BE2C (cell line): ENCODE measurements at regions not wholly inside any gene's neighbourhood (a gene's known extent, or its start where the extent isn't known, plus 50 kb on each side); places are given as distances from the start of the nearest gene placed in this dataset.

Experiments used
- DNase-seq: peaks from one replicate; pipeline ENCODE4 v3.0.0-alpha.2; 2020
- H3K27me3 ChIP-seq: fragments of 250-450 bp; sonication (Bioruptor Pico); 2 replicates; pipeline ENCODE4 v1.5.1; 2020; ENCODE audit warnings: mild to moderate bottlenecking
- H3K36me3 ChIP-seq: fragments of 250-450 bp; sonication (Bioruptor Pico); 2 replicates; pipeline ENCODE4 v1.5.1; 2020; ENCODE audit warnings: mild to moderate bottlenecking
- H3K4me1 ChIP-seq: fragments of 250-450 bp; sonication (Bioruptor Pico); 2 replicates; pipeline ENCODE4 v1.5.1; 2020
- H3K4me3 ChIP-seq: 2 replicates; pipeline ENCODE4 v1.5.1; 2011; ENCODE audit warnings: low read depth, low read length
- H3K9me3 ChIP-seq: fragments of 250-450 bp; sonication (Bioruptor Pico); 2 replicates; pipeline ENCODE4 v1.5.1; 2020
- CTCF ChIP-seq: IDR thresholded peaks from 2 replicates; pipeline ENCODE4 v1.5.1; 2012; ENCODE audit warnings: mild to moderate bottlenecking, low read depth, low read length

GRCh38 chr10:128972036-128972405 is 495.0 kb upstream of the MGMT start:
- TF ChIP-seq CTCF = no peak
- H3K27me3 ChIP-seq = no peaks in the 10 kb centered on the region
- no peaks in the 10 kb centered on the region for H3K9me3 ChIP-seq
- no peaks in the 10 kb centered on the region for H3K36me3 ChIP-seq
- no peak for DNase-seq
- H3K4me1 ChIP-seq = no peaks in the 10 kb centered on the region
- no peak overlapping the region for H3K4me3 ChIP-seq

- TF ChIP-seq CTCF = no peak
- Histone ChIP-seq H3K4me1 (no peaks in the 10 kb centered on the region), H3K4me3 (no peak overlapping the region), H3K36me3 (no peaks in the 10 kb centered on the region), H3K9me3 (no peaks in the 10 kb centered on the region), H3K27me3 (no peaks in the 10 kb centered on the region)
- no peak for DNase-seq
These were observed 493.8 kb upstream of the MGMT start for GRCh38 chr10:128973221-128973620.

- no peak overlapping the region for H3K4me3 ChIP-seq
- H3K36me3 ChIP-seq = no peaks in the 10 kb centered on the region
- no peak for DNase-seq
- no peak for TF ChIP-seq CTCF
- no peaks in the 10 kb centered on the region for H3K9me3 ChIP-seq
- no peaks in the 10 kb centered on the region for H3K4me1 ChIP-seq
- no peaks in the 10 kb centered on the region for H3K27me3 ChIP-seq
These were observed 490.2 kb upstream of the MGMT start for GRCh38 chr10:128976856-128977255.

GRCh38 chr10:128978211-128978610 is 488.8 kb upstream of the MGMT start:
- Histone ChIP-seq H3K4me1 (no peaks in the 10 kb centered on the region), H3K4me3 (no peak overlapping the region), H3K36me3 (no peaks in the 10 kb centered on the region), H3K27me3 (no peaks in the 10 kb centered on the region), H3K9me3 (no peaks in the 10 kb centered on the region)
- no peak for DNase-seq
- TF ChIP-seq CTCF = no peak

- no peak for DNase-seq
- Histone ChIP-seq H3K27me3 (no peaks in the 10 kb centered on the region), H3K4me1 (no peaks in the 10 kb centered on the region), H3K9me3 (no peaks in the 10 kb centered on the region), H3K4me3 (no peak overlapping the region), H3K36me3 (no peaks in the 10 kb centered on the region)
- TF ChIP-seq CTCF = no peak
These were observed 487.6 kb upstream of the MGMT start for GRCh38 chr10:128979405-128979804.

- Histone ChIP-seq H3K4me1 (no peaks in the 10 kb centered on the region), H3K9me3 (no peaks in the 10 kb centered on the region), H3K36me3 (no peaks in the 10 kb centered on the region), H3K27me3 (no peaks in the 10 kb centered on the region), H3K4me3 (no peak overlapping the region)
- no peak for TF ChIP-seq CTCF
- DNase-seq = no peak
These were observed 485.8 kb upstream of the MGMT start for GRCh38 chr10:128981251-128981650.
